HG02943 (cell line): ENCODE measurements at regions not wholly inside any gene's neighbourhood (a gene's known extent, or its start where the extent isn't known, plus 50 kb on each side); places are given as distances from the start of the nearest gene placed in this dataset.

Experiments used
- ATAC-seq: cut with Tn5 transposase; IDR thresholded peaks from one replicate; pipeline ENCODE4 v1.9.1; 2021; ENCODE audit warnings: mild to moderate bottlenecking, low read depth, moderate library complexity; ENCODE audit not compliant: unreplicated experiment

GRCh38 chr18:67243799-67244587, 272.5 kb downstream of the DSEL start:
- peak; percentile 58 for ATAC-seq

GRCh38 chr18:67242001-67242400, 274.5 kb downstream of the DSEL start:
- no peak for ATAC-seq

DNA sequence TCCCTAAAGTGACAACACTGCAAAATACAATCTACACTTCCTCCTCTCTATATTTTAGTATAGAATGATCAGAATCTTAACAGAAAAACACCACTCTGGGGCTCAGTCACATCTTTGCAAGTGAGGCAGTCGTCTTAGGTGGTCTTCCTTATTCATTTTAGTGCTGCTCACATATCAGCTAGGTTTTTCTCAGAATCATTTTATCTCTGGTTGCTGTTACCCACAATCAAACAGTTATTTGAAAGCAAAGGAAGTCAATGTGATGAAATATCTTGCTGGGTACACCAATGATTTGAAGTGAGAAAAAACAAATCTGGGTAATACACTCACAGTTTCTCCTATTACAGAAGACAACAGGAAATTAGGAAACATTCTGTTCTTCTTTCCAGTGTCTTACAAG, 275.2 kb downstream of the DSEL start:
- ATAC-seq: no peak

- no peak for ATAC-seq
Observed at GRCh38 chr18:67239826-67240225, 276.7 kb downstream of the DSEL start.

DNA sequence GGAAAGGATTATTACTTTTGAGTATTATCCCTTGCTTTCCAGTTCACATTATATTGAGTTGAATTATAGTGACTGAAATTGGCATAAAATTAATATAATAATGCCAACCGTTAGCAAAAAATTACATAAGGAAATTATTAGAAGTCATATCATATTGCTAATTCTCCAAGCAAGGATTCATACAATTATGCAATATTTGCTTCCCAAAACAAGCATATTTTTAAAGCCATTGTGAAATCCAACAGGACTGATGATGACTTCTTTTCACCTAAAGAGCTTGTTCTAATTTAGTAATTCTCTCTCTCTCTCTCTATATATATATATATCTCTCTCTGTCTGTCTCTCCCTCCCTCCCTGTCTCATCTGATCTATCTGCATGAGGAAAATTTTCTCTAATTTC, 283.5 kb downstream of the DSEL start:
- no peak for ATAC-seq

DNA sequence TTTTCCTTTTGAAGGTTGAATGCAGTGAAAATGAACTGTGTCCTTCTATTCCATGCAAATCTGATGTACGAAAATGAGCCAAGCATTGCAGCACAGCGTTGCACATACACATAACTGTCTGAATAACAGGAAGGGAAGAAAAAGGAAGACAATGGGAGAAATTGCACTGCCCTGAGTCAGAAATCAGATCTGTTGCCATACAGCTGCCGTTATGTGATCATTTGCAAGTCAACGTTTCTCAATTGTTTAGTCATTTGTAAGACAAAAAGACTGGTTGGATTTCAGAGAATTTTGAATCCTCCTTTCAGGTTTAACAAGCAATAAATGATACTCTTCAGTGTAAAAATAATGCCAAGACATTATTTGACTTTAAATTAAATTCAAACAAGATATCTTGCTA, 284.1 kb downstream of the DSEL start:
- no peak for ATAC-seq

DNA sequence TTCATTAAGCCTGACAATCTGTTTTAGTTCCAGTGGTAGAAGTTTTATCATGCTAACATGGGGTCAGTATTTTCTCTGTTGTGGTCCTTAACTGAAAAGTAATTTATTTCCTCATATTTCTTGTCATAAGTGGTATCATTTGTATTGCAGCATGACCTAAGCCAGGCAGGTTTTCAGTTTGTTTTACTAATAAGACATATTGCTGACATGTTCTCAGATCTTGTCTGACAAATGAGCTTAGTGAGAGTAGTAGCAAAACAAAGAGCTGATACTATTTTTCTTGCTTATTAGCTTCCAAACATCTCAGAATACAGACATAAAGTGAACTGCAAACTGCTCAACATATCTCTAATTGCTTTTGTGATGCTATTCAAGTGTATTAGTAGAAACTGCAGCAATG, 293.6 kb downstream of the DSEL start:
- no peak for ATAC-seq

GRCh38 chr18:67219821-67220220, 296.7 kb downstream of the DSEL start:
- no peak for ATAC-seq

GRCh38 chr18:67218556-67218955, 298.0 kb downstream of the DSEL start:
- ATAC-seq: no peak

- peak; percentile 80 for ATAC-seq
Observed at GRCh38 chr18:67217551-67218166, 298.9 kb downstream of the DSEL start.

GRCh38 chr18:67216846-67217245, 299.7 kb downstream of the DSEL start:
- no peak for ATAC-seq

GRCh38 chr18:67215686-67216085, 300.8 kb downstream of the DSEL start:
- no peak for ATAC-seq

- ATAC-seq: no peak
Observed at GRCh38 chr18:67211646-67212045, 304.9 kb downstream of the DSEL start.

- peak; percentile 2 for ATAC-seq
Observed at GRCh38 chr18:67200665-67201064, 315.9 kb downstream of the DSEL start.

GRCh38 chr18:67199993-67200617, 316.4 kb downstream of the DSEL start:
- peak; percentile 94 for ATAC-seq

GRCh38 chr18:67194886-67195285, 321.6 kb downstream of the DSEL start:
- ATAC-seq: no peak

GRCh38 chr18:67192535-67192934, 324.0 kb downstream of the DSEL start:
- no peak for ATAC-seq

- no peak for ATAC-seq
Observed at GRCh38 chr18:67183398-67183797, 333.1 kb downstream of the DSEL start.

DNA sequence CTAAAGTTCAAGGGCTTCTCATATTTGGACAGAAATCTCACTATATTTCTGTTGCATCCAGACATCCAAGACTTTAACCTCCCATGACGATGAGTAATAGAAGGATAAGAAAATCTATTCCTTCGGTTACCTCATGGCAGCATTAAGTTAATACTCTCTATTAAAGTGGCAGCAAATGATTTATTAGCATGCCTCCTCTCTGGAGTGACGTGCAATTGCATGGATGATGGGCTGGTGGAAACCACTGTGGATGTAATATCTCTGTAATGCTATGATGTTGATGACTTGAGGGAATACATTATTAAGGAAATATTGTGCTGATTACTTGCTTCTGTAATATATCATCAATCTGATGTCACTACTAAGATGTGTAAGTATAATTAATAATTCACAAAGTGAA, 336.8 kb downstream of the DSEL start:
- ATAC-seq: no peak

DNA sequence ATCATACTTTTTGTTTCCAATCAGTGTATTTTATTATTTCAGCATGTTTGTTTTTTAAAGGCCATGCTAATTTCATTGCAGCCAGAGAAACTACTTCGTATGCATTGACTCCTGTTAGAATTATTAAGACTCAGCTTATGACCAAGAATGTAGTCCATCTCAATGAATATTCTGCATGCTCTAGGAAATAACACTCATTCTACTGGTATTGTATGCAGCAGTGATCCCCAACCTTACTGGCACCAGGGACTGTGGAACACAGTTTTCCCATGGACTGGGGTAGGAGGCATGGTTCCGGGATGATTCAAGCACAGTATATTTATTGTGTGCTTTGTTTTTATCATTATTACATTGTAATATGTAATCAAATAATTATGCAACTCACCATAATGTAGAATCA, 356.9 kb downstream of the DSEL start:
- no peak for ATAC-seq

GRCh38 chr18:67154979-67155378, 361.5 kb downstream of the DSEL start:
- no peak for ATAC-seq

GRCh38 chr18:67151366-67151765, 365.2 kb downstream of the DSEL start:
- ATAC-seq: no peak
